Transverse colon (tissue), 4 donors: ENCODE measurements at regions not wholly inside any gene's neighbourhood (a gene's known extent, or its start where the extent isn't known, plus 50 kb on each side); places are given as distances from the start of the nearest gene placed in this dataset.

Source experiments
- EP300 ChIP-seq: sonication (generic); formaldehyde crosslinking; IDR thresholded peaks from one replicate; pipeline ENCODE4 v1.6.1; 2017; ENCODE audit warnings: antibody characterized with exemption, low read depth
- POLR2A ChIP-seq: fragments of 450-650 bp; IDR thresholded peaks from one replicate; pipeline ENCODE4 v1.6.1; 2016; ENCODE audit warnings: antibody characterized with exemption, mild to moderate bottlenecking, moderate library complexity
- POLR2AphosphoS5 ChIP-seq, 3 donors: sonication (generic); formaldehyde crosslinking; IDR thresholded peaks; one replicate each; pipeline ENCODE4 v1.6.1; 2016; ENCODE audit warnings: antibody characterized with exemption in 3 of 3
- TF ChIP-seq, protein P1 (sequence below), 5 experiments: fragments of 200-600 bp in 3 of 5; fragments of 450-650 bp in 2 of 5; sonication (generic) in 3 of 5; IDR thresholded peaks; 1 replicate in 2 of 5; 2 replicates in 3 of 5; pipeline ENCODE4 v1.5.1; 2016 to 2017; ENCODE audit warnings: antibody characterized with exemption in 5 of 5, inconsistent platforms in 3 of 5, mild to moderate bottlenecking in 2 of 5, moderate library complexity in 1 of 5

DNA sequence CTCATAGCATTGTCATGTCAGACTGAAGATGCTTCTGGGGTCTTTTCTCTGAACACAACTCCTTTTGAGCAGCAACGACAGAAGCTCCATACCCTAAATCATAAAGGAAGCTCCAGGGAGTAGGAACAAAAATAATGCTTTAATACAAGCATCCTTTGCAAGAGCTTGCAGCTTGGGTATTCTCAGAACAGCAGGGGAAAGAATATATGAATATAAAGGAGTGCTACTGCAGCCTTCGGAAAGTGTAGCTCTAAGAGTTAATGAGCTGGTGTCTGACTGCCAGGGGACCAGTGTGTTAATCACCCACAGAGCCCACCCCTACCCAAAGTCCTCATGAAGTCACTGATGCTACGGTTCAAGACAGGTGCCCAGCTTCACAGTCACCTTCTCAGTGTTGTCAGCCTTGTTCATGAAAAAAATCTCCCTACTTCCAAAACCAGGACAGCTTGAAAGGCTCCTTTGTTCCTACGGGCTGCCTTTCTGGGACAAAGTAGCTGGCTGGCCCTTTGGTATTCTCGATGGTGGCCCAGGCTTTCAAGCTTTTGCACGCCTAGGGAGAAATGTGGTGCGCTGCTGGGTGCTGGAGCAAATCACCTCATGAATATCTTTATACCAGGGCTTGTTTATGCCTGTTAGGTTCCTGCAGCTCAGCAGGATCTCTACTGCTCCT is 259.7 kb downstream of the CMPK2 start:
- TF ChIP-seq, protein P1, sequence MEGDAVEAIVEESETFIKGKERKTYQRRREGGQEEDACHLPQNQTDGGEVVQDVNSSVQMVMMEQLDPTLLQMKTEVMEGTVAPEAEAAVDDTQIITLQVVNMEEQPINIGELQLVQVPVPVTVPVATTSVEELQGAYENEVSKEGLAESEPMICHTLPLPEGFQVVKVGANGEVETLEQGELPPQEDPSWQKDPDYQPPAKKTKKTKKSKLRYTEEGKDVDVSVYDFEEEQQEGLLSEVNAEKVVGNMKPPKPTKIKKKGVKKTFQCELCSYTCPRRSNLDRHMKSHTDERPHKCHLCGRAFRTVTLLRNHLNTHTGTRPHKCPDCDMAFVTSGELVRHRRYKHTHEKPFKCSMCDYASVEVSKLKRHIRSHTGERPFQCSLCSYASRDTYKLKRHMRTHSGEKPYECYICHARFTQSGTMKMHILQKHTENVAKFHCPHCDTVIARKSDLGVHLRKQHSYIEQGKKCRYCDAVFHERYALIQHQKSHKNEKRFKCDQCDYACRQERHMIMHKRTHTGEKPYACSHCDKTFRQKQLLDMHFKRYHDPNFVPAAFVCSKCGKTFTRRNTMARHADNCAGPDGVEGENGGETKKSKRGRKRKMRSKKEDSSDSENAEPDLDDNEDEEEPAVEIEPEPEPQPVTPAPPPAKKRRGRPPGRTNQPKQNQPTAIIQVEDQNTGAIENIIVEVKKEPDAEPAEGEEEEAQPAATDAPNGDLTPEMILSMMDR (IDR thresholded peaks at IDR 0.05), result no peak
- TF ChIP-seq EP300 (no peak), POLR2A (no peak), POLR2AphosphoS5 (IDR thresholded peaks at IDR 0.05) (no peak)
